ENCODE measurements at regions not wholly inside any gene's neighbourhood (a gene's known extent, or its start where the extent isn't known, plus 50 kb on each side); places are given as distances from the start of the nearest gene placed in this dataset.

- Histone ChIP-seq H3K27me3 (no peaks in the 10 kb centered on the region), H3K4me3 (no peak overlapping the region), H3K36me3 (no peaks in the 10 kb centered on the region), H3K27ac (no peak overlapping the region), H3K9me3 (no peaks in the 10 kb centered on the region), H3K4me1 (no peaks in the 10 kb centered on the region)
- WGBS, 2 donors, result 77 to 80% methylated on average over 3 of the region's 3 CpGs
- ATAC-seq (ENCODE audit: low FRiP score in 2 of 2) (no peak), DNase-seq (no peak)
- TF ChIP-seq CTCF (IDR thresholded peaks at IDR 0.05) (no peak), EP300 (IDR thresholded peaks at IDR 0.05) (no peak), POLR2A (IDR thresholded peaks at IDR 0.05) (no peak), POLR2AphosphoS5 (IDR thresholded peaks at IDR 0.05) (no peak)
Observed at GRCh38 chr10:81026591-81026990, 488.9 kb downstream of the SH2D4B start.

DNA sequence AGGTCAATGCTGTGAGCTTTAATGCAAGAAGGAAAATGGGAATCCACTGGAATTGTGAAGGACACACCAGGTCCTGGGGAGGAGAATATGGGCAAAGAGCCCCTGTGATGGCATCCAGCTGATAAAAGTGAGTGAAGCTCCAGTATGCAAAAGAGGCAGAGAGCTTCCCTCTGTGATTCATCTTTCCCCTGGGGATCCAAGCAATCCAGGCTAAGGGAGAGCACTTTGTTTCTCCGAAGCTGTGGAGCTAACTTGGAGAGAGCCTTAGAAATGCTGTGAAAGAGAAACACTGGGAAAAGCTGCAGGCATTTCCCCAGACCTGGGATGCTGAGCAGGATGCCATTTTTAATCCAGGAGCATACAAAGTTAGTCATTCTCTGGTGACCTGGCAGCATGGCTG lies 489.5 kb downstream of the SH2D4B start:
- TF ChIP-seq POLR2A (IDR thresholded peaks at IDR 0.05), result no peak
- no peaks in the 10 kb centered on the region for H3K9me3 ChIP-seq
- H3K36me3 ChIP-seq, result no peaks in the 10 kb centered on the region
- DNase-seq (no peak), ATAC-seq (ENCODE audit: low FRiP score in 2 of 2) (no peak)
- no peak overlapping the region for H3K27ac ChIP-seq
- no peaks in the 10 kb centered on the region for H3K4me1 ChIP-seq
- no peak overlapping the region for H3K4me3 ChIP-seq
- H3K27me3 ChIP-seq, result no peaks in the 10 kb centered on the region
- 74 to 89% methylated on average over 1 of the region's 1 CpG for WGBS, 2 donors

DNA sequence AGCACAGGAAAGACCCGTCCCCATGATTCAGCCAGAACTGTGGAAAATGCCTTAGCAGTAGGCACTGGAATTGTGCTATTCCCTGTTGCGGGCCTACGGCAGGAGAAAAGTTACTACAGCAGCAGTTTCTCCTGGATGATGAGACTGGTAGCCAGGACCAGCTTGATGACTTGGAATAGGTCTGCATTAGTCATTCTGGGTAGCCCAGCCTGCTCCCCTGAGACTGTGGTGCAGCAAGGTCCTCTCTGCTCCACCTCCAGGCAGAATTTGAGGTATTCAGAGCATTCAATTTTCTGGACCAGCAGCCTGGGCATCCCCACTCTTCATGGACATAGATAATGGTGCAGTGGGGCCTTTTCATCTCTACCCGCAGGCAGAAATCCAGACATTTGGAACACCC lies 490.0 kb downstream of the SH2D4B start:
- no peak for ATAC-seq (ENCODE audit: low FRiP score in 2 of 2)
- Histone ChIP-seq H3K9me3 (no peaks in the 10 kb centered on the region), H3K4me1 (no peaks in the 10 kb centered on the region), H3K27ac (no peak overlapping the region), H3K36me3 (no peaks in the 10 kb centered on the region), H3K4me3 (no peak overlapping the region), H3K27me3 (no peaks in the 10 kb centered on the region)
- no peak for DNase-seq
- WGBS, 2 donors, result 94 to 95% methylated on average over 1 to 4 of the region's 4 CpGs
- TF ChIP-seq POLR2A (IDR thresholded peaks at IDR 0.05) (no peak), POLR2AphosphoS5 (IDR thresholded peaks at IDR 0.05) (no peak)

DNA sequence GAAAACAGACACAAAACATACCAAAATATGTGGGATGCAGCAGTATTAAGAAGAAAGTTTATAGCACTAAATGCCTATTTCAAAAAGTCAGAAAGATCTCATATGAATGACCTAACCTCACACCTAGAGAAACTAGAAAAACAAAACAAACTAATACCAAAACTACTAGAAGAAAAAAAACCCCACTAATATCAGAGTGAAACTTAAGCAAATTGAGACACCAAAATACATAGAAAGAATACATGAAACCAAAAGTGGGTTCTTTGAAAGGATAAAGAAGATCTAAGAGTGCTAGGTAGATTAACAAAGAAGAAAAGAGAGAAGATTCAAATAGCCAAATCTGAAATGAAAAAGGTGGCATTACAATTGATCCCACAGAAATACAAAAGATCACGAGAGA lies 494.1 kb downstream of the SH2D4B start:
- no peaks in the 10 kb centered on the region for H3K4me1 ChIP-seq
- 70 to 100% methylated on average over 1 of the region's 1 CpG for WGBS, 2 donors
- H3K27me3 ChIP-seq, result no peaks in the 10 kb centered on the region
- peaks cover 0 to 5% (median 0%) of the 10 kb centered on the region in 4 donors for H3K9me3 ChIP-seq
- TF ChIP-seq EP300 (IDR thresholded peaks at IDR 0.05) (no peak), POLR2A (IDR thresholded peaks at IDR 0.05) (no peak), POLR2AphosphoS5 (IDR thresholded peaks at IDR 0.05) (no peak), CTCF (IDR thresholded peaks at IDR 0.05) (no peak)
- H3K36me3 ChIP-seq, result no peaks in the 10 kb centered on the region
- no peak overlapping the region for H3K4me3 ChIP-seq
- H3K27ac ChIP-seq, result no peak overlapping the region
- no peak for ATAC-seq (ENCODE audit: low FRiP score in 2 of 2)
- no peak for DNase-seq

DNA sequence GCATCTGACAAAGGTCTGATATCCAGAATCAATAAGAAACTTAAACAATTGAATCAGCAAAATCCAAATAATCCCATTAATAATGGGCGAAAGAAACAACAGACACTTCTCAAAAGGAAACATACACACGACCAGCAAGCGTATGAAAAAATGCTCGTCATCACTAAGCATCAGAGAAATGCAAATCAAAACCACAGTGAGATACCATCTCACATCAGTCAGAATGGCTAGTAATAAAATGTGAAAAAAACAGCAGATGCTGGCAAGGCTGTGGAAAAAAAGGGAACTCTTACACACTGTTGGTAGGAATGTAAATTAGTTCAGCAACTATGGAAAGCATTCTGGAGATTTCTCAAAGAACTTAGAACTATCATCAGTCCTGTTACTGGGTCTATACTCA lies 496.7 kb downstream of the SH2D4B start:
- DNase-seq (no peak), ATAC-seq (ENCODE audit: low FRiP score in 2 of 2) (no peak)
- no peak for TF ChIP-seq EP300 (IDR thresholded peaks at IDR 0.05)
- TF ChIP-seq POLR2AphosphoS5 (IDR thresholded peaks at IDR 0.05), result no peak
- TF ChIP-seq POLR2A (IDR thresholded peaks at IDR 0.05), result no peak
- TF ChIP-seq CTCF (IDR thresholded peaks at IDR 0.05), result no peak
- Histone ChIP-seq H3K9me3 (peaks cover 0 to 5% (median 0%) of the 10 kb centered on the region in 4 donors), H3K27ac (no peak overlapping the region), H3K36me3 (no peaks in the 10 kb centered on the region), H3K27me3 (no peaks in the 10 kb centered on the region), H3K4me3 (no peak overlapping the region), H3K4me1 (no peaks in the 10 kb centered on the region)
- WGBS, 2 donors, result 53 to 58% methylated on average over 4 of the region's 4 CpGs

DNA sequence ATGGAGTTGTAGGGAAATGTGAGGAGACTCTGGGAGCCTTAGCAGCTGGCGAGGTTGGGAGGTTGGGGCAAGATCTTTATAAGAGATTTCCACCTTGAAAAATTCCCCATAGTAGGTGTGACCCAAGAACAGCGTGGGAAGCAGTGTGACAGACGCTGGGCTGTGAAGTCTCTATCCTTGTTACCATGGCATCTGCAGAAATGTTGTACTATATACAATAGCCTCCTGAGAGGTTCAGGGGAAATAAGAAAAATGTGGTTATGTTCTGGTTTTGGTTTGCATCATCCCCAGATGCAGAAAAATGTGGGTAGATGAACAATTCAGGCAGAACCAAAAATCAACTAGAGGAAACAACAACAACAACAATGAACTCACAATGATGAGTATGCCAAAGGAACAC lies 498.6 kb downstream of the SH2D4B start:
- Histone ChIP-seq H3K4me1 (no peaks in the 10 kb centered on the region), H3K27ac (no peak overlapping the region), H3K9me3 (peaks cover 0 to 5% (median 0%) of the 10 kb centered on the region in 4 donors), H3K27me3 (no peaks in the 10 kb centered on the region), H3K4me3 (no peak overlapping the region), H3K36me3 (no peaks in the 10 kb centered on the region)
- TF ChIP-seq EP300 (IDR thresholded peaks at IDR 0.05) (no peak), POLR2AphosphoS5 (IDR thresholded peaks at IDR 0.05) (no peak), POLR2A (IDR thresholded peaks at IDR 0.05) (no peak), CTCF (IDR thresholded peaks at IDR 0.05) (no peak)
- DNase-seq, result no peak
- ATAC-seq (ENCODE audit: low FRiP score in 2 of 2), result no peak
- WGBS, 2 donors, result 59 to 67% methylated on average over 3 of the region's 3 CpGs
